GM21529 (cell line): ENCODE measurements at regions not wholly inside any gene's neighbourhood (a gene's known extent, or its start where the extent isn't known, plus 50 kb on each side); places are given as distances from the start of the nearest gene placed in this dataset.
"Not testable (repeated sequence)": the region's sequence is repeated elsewhere in the genome, so short reads cannot be mapped to it uniquely, and the experiment has no call there.

Experiments
- ATAC-seq: cut with Tn5 transposase; IDR thresholded peaks from one replicate; pipeline ENCODE4 v1.9.1; 2021; ENCODE audit not compliant: unreplicated experiment

DNA sequence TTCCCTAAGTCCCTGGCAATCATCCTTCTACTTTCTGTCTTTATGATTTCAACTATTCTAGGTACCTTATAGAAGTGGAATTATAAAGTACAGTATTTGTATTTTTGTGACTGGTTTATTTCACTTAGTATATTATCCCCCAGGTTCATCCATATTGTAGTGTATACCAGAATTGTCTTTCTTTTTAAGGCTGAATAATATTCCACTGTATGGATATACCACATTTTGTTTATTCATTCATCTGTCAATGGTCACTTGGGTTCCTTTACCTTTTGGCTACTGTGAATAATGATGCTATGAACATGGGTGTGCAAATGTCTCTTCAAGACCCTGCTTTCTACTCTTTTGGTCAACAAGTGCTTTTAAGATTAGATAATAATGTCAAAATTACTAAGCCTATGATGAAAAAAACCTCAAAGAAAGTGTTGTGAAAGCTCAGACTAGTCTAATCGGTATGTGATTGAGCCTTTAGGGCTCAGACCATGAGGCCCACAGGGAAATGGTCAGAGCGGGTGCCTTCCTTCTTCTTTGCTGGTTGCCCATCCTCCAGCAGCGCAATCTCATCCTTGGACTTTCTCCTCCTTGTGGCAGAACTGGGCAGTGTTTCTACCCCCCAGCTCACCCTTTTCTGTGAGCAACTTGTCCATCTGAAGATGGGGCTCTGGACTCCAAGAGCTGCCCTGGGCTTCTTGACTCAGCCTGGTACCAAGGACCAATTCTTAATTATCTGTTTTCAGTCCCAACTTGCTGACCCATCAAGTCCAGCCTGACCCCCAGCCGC, 105.4 kb downstream of the TTC8 start:
- no peak for ATAC-seq

GRCh38 chr14:88931321-88932110, 107.1 kb downstream of the TTC8 start:
- no peak for ATAC-seq

- ATAC-seq, result no peak
Measured at GRCh38 chr14:88933191-88933590, 108.7 kb downstream of the TTC8 start.

DNA sequence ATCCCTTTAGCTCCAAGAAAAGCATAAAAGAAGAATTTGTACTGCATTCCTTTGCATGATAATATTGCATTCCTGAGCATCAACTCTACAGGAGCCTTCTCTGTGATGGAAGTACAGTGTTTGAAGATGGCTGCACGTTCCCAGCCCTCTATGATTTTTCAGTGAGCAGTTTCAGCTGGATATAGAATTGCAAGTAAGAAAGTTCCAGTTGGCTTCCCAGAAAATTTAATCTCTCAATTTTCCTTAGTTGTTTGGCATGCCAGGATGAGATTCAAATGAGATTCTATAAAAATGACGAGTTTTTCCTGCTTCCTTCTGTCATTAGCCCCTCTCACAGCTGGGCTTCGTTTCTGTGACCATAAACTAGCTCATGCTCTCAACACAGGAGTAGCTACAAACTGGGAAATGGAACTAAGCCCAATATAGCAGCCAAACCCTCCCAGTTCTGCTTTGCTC, 109.9 kb downstream of the TTC8 start:
- ATAC-seq, result no peak

- no peak for ATAC-seq
Measured at GRCh38 chr14:88935083-88935482, 110.6 kb downstream of the TTC8 start.

- ATAC-seq, result no peak
Measured at GRCh38 chr14:88937706-88938105, 113.3 kb downstream of the TTC8 start.

DNA sequence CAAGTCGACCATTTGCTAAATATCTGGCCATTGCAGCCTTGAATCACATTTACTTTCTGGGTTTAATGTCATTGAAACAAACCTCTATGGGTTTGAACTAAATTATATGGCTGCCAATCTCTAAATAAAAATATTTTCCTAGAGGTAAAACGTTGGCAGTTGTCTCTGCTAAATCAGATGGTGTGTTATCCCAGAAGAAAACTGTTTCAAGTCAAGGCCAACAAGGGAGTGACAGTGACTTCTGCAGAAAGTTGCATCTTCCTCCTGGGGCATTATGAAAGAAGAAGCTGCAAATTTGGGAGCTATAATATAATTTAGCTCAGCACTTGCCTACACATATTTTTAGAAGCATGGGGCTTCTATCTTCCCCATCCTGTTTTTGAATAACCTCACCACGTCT, 116.2 kb downstream of the TTC8 start:
- ATAC-seq, result no peak

GRCh38 chr14:88941414-88941813, 117.0 kb downstream of the TTC8 start:
- no peak for ATAC-seq

- ATAC-seq, result no peak
Measured at GRCh38 chr14:88947646-88948598, 123.5 kb downstream of the TTC8 start.

GRCh38 chr14:88950069-88950468, 125.6 kb downstream of the TTC8 start:
- no peak for ATAC-seq

DNA sequence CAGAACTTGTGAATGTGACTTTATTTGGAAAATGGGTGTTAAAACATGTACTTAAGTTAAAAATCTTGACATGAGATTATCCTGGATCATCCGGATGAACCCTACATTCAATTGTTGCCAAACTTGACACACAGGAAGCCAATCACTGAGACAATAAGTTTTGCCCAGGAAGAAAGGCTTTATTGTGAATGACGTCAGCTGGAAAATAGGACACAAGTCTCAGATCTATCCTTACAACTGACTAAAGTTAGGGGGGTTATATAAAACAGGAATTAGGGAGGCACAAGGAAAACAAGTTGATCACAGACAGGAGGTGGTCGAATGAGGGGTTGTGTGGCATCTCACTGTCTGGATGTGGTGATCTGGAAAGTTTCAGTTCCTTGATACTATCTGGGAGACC, 126.9 kb downstream of the TTC8 start:
- no peak for ATAC-seq

- no peak for ATAC-seq
Measured at GRCh38 chr14:88952901-88953300, 128.4 kb downstream of the TTC8 start.

GRCh38 chr14:88955455-88955854, 131.0 kb downstream of the TTC8 start:
- no peak for ATAC-seq

DNA sequence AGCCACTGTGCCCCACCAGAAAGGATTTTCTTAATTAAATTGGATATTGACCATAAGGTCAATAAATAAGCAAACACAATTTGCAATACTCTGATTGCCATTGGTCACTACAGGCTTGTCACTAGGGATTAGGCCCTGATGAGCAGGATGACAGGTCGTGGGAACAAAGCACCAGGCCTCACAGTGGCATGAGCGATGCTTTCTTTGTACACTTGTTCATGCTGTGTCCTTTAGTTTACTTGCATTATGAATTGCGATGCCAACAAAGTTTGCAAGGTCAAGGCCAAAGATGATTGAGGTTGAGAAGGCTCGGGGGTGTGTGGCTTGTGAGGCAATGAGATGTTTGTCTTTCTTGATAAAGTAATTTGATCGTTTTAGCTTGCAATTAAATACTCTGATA, 136.0 kb downstream of the TTC8 start:
- no peak for ATAC-seq

DNA sequence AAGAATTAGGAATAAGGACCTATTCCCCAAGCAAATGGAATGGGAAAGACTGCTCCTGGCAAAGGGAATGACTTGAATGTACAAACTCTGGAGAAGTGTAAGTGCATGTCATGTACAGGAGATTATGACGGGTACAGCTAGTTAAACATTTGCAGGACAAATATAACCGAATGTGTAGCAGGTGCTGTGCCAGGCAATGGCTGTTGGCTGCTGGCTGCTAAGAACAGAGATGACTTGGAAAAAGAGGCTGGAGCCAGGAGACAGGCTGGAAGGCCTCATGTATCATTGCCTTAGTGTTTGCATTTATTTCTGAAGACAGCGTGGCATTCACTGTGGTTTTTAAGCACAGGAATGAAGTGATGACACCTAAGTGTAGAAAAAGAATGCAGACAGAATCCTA, 136.8 kb downstream of the TTC8 start:
- no peak for ATAC-seq

DNA sequence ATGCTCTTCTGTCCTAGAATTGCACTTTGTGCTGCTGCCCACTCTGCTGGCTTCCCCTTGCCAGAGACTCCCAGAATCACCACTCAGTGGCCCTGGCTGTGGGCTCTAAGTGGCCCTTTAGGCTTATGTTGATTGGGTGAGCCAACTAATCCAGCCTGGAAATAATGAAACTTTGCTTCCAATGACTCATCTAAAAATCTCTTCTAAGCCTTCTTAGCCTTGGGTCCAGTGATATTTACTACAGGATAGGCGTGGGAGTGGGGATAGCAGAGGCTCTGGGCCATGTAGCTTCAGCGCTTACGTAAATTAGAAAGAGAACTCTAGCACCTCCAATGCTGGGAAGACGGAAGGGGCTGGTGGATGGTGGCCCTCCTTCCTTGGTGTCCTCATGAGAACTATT, 137.9 kb downstream of the TTC8 start:
- ATAC-seq, result no peak

DNA sequence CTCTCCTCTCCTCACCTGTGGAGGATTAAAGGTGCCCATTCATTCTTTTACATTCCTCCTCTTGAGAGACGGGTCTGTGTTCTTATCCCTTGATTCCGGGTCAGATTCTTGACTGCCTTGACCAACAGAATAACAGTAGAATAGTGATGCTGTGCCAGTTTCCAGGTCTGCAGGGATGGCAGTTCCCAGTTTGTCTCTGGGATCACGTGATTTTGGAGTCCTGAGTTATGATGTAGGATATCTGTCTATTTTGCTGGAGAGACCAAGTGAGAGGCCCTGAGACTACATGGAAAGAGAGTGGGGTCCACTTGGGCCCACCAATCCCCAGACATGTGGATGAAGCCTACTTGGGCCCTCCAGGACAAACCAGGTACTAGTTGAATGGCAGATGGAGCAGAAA, 142.8 kb downstream of the TTC8 start:
- ATAC-seq, result no peak

DNA sequence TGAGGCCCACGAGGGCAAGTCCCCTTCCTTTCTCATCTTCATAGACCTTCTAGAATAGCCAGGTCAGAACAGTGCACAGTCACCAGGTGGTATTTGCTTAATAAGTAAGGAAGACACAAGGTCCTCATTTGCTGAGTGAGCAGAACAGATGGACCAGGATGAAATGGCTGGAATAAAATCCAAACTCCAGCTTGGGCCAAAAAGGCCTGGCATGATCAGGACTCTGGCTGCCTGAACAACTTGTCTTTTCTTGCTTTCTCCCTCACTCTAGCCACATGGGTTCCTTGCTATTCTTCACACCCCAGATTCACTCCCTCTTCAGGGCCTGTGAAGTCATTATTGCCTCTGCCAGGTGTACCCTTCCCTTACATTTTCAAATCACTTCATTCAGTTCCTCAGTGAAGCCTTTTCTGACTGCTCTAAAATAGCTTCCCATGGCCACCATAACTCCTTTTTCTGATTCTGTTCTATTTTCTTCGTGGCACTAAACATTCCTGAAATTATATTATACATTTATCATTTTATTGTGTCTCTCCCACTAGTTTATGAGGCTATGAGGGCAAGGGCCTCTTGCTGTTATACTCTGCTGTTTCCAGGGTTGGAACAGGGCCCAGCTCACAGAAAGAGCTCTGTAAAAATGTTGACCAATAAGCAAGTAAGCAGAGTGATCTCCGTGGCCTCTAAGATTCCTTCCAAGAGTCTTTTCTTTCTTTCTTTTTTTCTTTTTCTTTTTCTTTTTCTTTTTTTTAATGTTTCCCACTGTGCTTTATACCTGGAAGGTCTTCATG, 150.8 kb downstream of the TTC8 start:
- no peak for ATAC-seq

- no peak for ATAC-seq
Measured at GRCh38 chr14:88975926-88976325, 151.5 kb downstream of the TTC8 start.

GRCh38 chr14:88980907-88981306, 156.5 kb downstream of the TTC8 start:
- not testable (repeated sequence) for ATAC-seq
